ENCODE measurements at regions not wholly inside any gene's neighbourhood (a gene's known extent, or its start where the extent isn't known, plus 50 kb on each side); places are given as distances from the start of the nearest gene placed in this dataset.
A peak's percentile ranks its signal among the peaks of the same experiment; 100 is the strongest.

- no peaks in the 10 kb centered on the region for H3K27me3 Mint-ChIP-seq
- POLR2A ChIA-PET (ENCODE audit: partially characterized antibody): no interaction called here
- no peak overlapping the region for H3K4me3 Mint-ChIP-seq
- H3K36me3 Mint-ChIP-seq: no peaks in the 10 kb centered on the region
- peaks cover 0 to 18% (median 9%) of the 10 kb centered on the region in 4 donors for H3K4me1 Mint-ChIP-seq
- CTCF ChIA-PET (ENCODE audit: partially characterized antibody): interaction anchor here (1.2 kb wide), 1 partner anchor 14 kb away, joined by 5 read pairs; no protein-coding TSS in a partner anchor
- Histone ChIP-seq H3K27ac (ENCODE audit: low read depth, low read length) (no peak overlapping the region), H3K4me3 (ENCODE audit: low read length in 2 of 2) (no peak overlapping the region), H3K36me3 (ENCODE audit: insufficient read depth, low read length) (no peaks in the 10 kb centered on the region), H3K9me3 (ENCODE audit: control insufficient read depth in 1 of 2, low read length in 2 of 2) (no peaks in the 10 kb centered on the region), H3K27me3 (ENCODE audit: insufficient read depth, low read length) (no peaks in the 10 kb centered on the region), H3K4me1 (ENCODE audit: insufficient read depth, low read length) (peaks cover 4% of the 10 kb centered on the region)
- peaks cover 0 to 8% (median 5%) of the 10 kb centered on the region in 8 donors for H3K9me3 Mint-ChIP-seq
- H3K27ac Mint-ChIP-seq: no peak overlapping the region
- no peak for DNase-seq
- intact Hi-C loops (cut with micrococcal nuclease): no loop called here
Measured at GRCh38 chr20:1720845-1721475, 63.4 kb upstream of the SIRPG start.

DNA sequence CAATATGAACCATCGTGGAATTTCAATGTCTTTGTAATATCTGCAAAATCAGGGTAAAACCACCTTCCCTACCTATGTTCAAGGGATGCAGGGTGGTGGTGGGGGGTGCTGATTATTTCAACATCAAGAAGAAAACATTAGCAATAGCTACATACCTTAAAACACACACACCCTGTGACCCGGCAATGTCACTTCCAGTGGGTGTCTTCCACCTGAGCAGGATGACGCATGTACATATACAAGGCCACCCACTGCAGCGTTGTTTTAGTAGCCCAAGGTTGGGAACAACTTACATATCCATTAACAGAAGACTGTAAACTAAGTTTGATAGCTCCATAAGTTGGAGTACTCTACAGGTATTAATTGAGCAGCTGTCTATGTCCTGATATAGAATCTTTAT is 62.6 kb upstream of the SIRPG start:
- DNase-seq: no peak
- intact Hi-C loops (cut with micrococcal nuclease): no loop called here
- Histone ChIP-seq H3K4me1 (ENCODE audit: insufficient read depth, low read length) (peaks cover 4% of the 10 kb centered on the region), H3K27ac (ENCODE audit: low read depth, low read length) (no peak overlapping the region), H3K27me3 (ENCODE audit: insufficient read depth, low read length) (no peaks in the 10 kb centered on the region), H3K9me3 (ENCODE audit: control insufficient read depth in 1 of 2, low read length in 2 of 2) (no peaks in the 10 kb centered on the region), H3K4me3 (ENCODE audit: low read length in 2 of 2) (no peak overlapping the region), H3K36me3 (ENCODE audit: insufficient read depth, low read length) (no peaks in the 10 kb centered on the region)
- Mint-ChIP-seq H3K4me1 (peaks cover 0 to 18% (median 9%) of the 10 kb centered on the region in 4 donors), H3K9me3 (peaks cover 0 to 8% (median 5%) of the 10 kb centered on the region in 8 donors), H3K27me3 (no peaks in the 10 kb centered on the region), H3K27ac (no peak overlapping the region), H3K4me3 (no peak overlapping the region), H3K36me3 (no peaks in the 10 kb centered on the region)
- ChIA-PET POLR2A (ENCODE audit: partially characterized antibody) (no interaction called here), CTCF (ENCODE audit: partially characterized antibody) (interaction anchor here (1.2 kb wide), 1 partner anchor 14 kb away, joined by 5 read pairs; no protein-coding TSS in a partner anchor)

- ChIA-PET POLR2A (ENCODE audit: partially characterized antibody) (interaction anchor here (0.6 kb wide), 1 partner anchor 45 kb away, joined by 3 read pairs; no protein-coding TSS in a partner anchor), CTCF (ENCODE audit: partially characterized antibody) (interaction anchor here (1.6 kb wide), 1 partner anchor 15 kb away, joined by 3 read pairs; no protein-coding TSS in a partner anchor)
- H3K27me3 Mint-ChIP-seq: no peaks in the 10 kb centered on the region
- Histone ChIP-seq H3K36me3 (ENCODE audit: insufficient read depth, low read length) (no peaks in the 10 kb centered on the region), H3K27ac (ENCODE audit: low read depth, low read length) (no peak overlapping the region), H3K27me3 (ENCODE audit: insufficient read depth, low read length) (no peaks in the 10 kb centered on the region), H3K4me3 (ENCODE audit: low read length in 2 of 2) (no peak overlapping the region), H3K9me3 (ENCODE audit: control insufficient read depth in 1 of 2, low read length in 2 of 2) (no peaks in the 10 kb centered on the region), H3K4me1 (ENCODE audit: insufficient read depth, low read length) (peaks cover 4% of the 10 kb centered on the region)
- peaks cover 0 to 10% (median 3%) of the 10 kb centered on the region in 8 donors for H3K9me3 Mint-ChIP-seq
- no peak overlapping the region for H3K4me3 Mint-ChIP-seq
- intact Hi-C loops (cut with micrococcal nuclease): no loop called here
- H3K27ac Mint-ChIP-seq: no peak overlapping the region
- H3K4me1 Mint-ChIP-seq: peaks cover 0 to 18% (median 9%) of the 10 kb centered on the region in 4 donors
- DNase-seq: no peak
- H3K36me3 Mint-ChIP-seq: no peaks in the 10 kb centered on the region
Measured at GRCh38 chr20:1718604-1719384, 61.2 kb upstream of the SIRPG start.

DNA sequence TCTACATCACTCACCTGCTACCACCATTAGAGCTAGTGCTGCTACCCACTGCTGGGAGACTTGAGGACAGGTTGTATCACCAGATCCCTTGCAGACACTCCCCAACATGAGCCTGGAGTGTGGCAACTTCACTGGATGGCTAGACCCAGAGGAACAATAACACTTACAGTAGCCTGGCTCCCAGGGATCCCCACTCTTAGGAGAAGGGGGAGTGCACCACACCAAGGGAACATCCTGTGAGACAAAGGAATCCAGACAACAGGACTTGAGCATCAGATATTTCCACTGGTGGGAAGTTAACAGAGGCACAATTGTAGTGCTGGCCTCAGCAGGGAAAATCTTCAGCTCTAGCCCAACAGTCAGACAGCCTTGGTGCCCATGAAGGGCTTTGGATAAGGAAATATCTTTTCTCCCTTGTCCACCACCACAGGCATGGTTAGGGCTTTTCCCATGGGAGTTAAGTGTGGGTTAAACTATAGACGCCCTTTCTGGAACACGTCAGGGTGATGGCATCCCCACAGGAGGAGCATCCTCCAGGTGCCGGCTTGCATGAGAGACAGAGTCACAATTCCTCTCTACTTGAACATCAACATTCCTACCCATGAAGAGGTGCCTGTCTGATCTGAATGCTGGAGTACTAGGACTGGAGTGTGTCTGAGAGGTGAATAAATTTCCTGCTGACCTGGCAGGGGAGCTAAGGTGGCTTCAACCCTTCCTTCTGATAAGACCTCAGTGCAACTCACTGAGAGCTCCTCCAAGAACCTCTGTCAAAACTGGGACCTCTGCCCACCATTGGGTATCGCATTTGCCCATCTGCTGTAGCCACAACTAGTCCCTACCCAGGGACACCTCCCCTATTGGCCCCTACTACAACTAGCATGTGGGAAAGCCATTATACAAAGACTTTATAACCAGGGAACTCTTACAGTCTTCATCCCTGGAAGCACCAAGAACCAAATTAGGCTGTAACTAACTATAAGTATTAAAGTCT is 55.4 kb upstream of the SIRPG start:
- intact Hi-C loops (cut with micrococcal nuclease): loop anchor here (1.0 kb wide), 1 partner anchor 29 kb away; no protein-coding TSS in a partner anchor
- no peak overlapping the region for H3K4me3 ChIP-seq (ENCODE audit: low read length in 2 of 2)
- Mint-ChIP-seq H3K27me3 (no peaks in the 10 kb centered on the region), H3K27ac (peak overlapping the region in 1 of 7 donors; percentile 13), H3K4me1 (peaks cover 1 to 9% (median 4%) of the 10 kb centered on the region in 4 donors), H3K36me3 (peaks cover 0 to 3% of the 10 kb centered on the region in 2 donors), H3K4me3 (no peak overlapping the region), H3K9me3 (peaks cover 0 to 12% (median 6%) of the 10 kb centered on the region in 8 donors)
- DNase-seq: no peak
- CTCF ChIA-PET (ENCODE audit: partially characterized antibody): no interaction called here
- peaks cover 7% of the 10 kb centered on the region for H3K4me1 ChIP-seq (ENCODE audit: insufficient read depth, low read length)
- POLR2A ChIA-PET (ENCODE audit: partially characterized antibody): no interaction called here
- H3K27ac ChIP-seq (ENCODE audit: low read depth, low read length): no peak overlapping the region
- H3K27me3 ChIP-seq (ENCODE audit: insufficient read depth, low read length): no peaks in the 10 kb centered on the region
- H3K36me3 ChIP-seq (ENCODE audit: insufficient read depth, low read length): no peaks in the 10 kb centered on the region
- no peaks in the 10 kb centered on the region for H3K9me3 ChIP-seq (ENCODE audit: control insufficient read depth in 1 of 2, low read length in 2 of 2)

DNA sequence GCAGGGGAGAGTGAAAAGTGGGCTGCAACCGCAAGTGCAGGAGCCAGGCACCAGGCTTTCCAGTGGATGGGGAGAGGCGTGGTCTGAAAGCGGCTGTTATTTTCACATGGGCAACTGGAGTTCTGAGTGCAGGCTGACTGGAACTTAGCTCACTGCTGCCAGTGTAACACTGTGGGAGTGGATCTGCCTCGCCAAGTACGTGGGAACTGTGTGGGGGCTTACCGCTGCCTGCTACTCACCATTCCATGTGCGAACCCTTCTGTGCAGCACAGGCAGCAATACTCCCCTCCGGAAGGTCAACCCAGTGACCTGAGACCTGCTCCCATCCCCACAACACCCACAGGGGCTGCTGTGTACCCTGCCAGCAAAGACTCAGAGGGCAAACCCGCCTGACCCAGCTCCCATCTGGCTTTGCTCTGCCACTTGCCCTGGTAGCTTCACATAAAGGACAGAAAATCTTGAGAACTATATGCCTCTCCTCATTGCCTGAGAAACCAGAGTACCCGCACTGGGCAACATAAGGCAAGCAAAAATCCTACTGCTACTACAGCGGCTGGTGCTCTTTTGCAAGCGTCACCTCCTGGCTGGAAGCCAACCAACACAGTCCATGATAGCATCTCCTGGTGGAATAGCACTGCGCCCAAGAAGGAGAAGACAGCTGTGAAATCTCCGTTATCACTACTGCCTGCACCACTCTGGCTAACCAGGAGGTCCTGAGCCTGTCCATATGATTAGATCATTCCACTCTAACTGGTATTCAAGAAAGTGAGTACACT is 54.4 kb upstream of the SIRPG start:
- Histone ChIP-seq H3K27me3 (ENCODE audit: insufficient read depth, low read length) (no peaks in the 10 kb centered on the region), H3K36me3 (ENCODE audit: insufficient read depth, low read length) (no peaks in the 10 kb centered on the region), H3K27ac (ENCODE audit: low read depth, low read length) (no peak overlapping the region), H3K9me3 (ENCODE audit: control insufficient read depth in 1 of 2, low read length in 2 of 2) (no peaks in the 10 kb centered on the region), H3K4me3 (ENCODE audit: low read length in 2 of 2) (no peak overlapping the region), H3K4me1 (ENCODE audit: insufficient read depth, low read length) (peaks cover 12% of the 10 kb centered on the region)
- Mint-ChIP-seq H3K27ac (peak overlapping the region in 1 of 7 donors; percentile 9), H3K4me3 (no peak overlapping the region), H3K27me3 (no peaks in the 10 kb centered on the region), H3K36me3 (peaks cover 0 to 3% of the 10 kb centered on the region in 2 donors), H3K9me3 (peaks cover 0 to 12% (median 6%) of the 10 kb centered on the region in 8 donors), H3K4me1 (peaks cover 5 to 17% (median 9%) of the 10 kb centered on the region in 4 donors)
- ChIA-PET POLR2A (ENCODE audit: partially characterized antibody) (no interaction called here), CTCF (ENCODE audit: partially characterized antibody) (no interaction called here)
- intact Hi-C loops (cut with micrococcal nuclease): no loop called here
- no peak for DNase-seq

- no peak overlapping the region for H3K27ac Mint-ChIP-seq
- CTCF ChIA-PET (ENCODE audit: partially characterized antibody): no interaction called here
- peaks cover 0 to 3% of the 10 kb centered on the region in 2 donors for H3K36me3 Mint-ChIP-seq
- H3K4me1 ChIP-seq (ENCODE audit: insufficient read depth, low read length): peaks cover 12% of the 10 kb centered on the region
- no peak for DNase-seq
- H3K9me3 Mint-ChIP-seq: peaks cover 0 to 12% (median 6%) of the 10 kb centered on the region in 8 donors
- H3K27me3 Mint-ChIP-seq: no peaks in the 10 kb centered on the region
- no peaks in the 10 kb centered on the region for H3K36me3 ChIP-seq (ENCODE audit: insufficient read depth, low read length)
- POLR2A ChIA-PET (ENCODE audit: partially characterized antibody): no interaction called here
- peaks cover 5 to 17% (median 12%) of the 10 kb centered on the region in 4 donors for H3K4me1 Mint-ChIP-seq
- H3K4me3 ChIP-seq (ENCODE audit: low read length in 2 of 2): no peak overlapping the region
- H3K4me3 Mint-ChIP-seq: no peak overlapping the region
- H3K27me3 ChIP-seq (ENCODE audit: insufficient read depth, low read length): no peaks in the 10 kb centered on the region
- no peaks in the 10 kb centered on the region for H3K9me3 ChIP-seq (ENCODE audit: control insufficient read depth in 1 of 2, low read length in 2 of 2)
- intact Hi-C loops (cut with micrococcal nuclease): no loop called here
- H3K27ac ChIP-seq (ENCODE audit: low read depth, low read length): no peak overlapping the region
Measured at GRCh38 chr20:1711266-1711665, 53.7 kb upstream of the SIRPG start.
